Stimulated activated CD8-positive, alpha-beta memory T cell treated with anti-CD3 and anti-CD28 coated beads, Interleukin-4, amount 100 ng/mL, for 48 hours (primary cell): ENCODE measurements at regions not wholly inside any gene's neighbourhood (a gene's known extent, or its start where the extent isn't known, plus 50 kb on each side); places are given as distances from the start of the nearest gene placed in this dataset.

Source experiments
- DNase-seq: peaks from one replicate; pipeline ENCODE4 v3.0.0-alpha.2; 2020

DNA sequence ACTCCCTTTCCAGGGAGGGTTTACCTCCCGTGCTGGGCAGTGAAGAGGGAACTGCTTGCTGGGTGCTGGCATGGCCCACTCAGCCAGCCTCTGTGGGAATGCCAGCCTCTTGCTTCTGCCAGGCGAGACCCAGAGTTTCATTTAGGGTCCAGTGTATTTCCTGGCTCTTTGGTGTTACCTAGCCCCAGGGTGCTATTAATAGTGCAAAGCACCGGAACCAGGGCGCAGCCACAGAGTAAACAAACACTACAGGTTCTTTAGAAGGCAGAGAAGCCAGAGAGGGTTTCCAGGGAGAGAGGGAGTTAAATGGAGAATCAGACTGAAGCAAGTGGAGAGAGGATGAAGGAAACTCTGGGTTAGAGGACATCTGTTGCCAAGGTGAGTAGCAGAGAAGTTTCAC, 74.9 kb upstream of the SPATA13 start:
- DNase-seq, result no peak

DNA sequence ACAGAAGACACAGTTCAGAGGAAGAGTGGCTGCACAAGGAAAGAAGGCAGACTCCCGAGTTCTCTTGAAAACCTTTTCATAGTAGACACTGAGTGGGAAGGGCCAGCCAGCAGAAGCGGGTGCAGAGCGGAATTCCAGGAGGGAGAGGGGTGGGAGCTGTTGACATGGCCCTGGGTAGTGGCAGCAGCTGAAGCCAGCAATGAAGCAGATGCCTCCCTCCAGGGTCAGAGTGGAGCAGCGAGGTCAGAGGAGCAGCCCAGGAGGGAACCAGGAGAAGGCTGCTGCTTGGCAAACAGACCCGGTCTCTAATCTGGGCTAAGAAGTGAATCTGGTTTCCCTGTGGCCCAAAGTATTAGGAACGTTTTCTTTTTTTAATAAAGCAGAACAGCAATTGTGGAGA, 73.9 kb upstream of the SPATA13 start:
- DNase-seq, result no peak

DNA sequence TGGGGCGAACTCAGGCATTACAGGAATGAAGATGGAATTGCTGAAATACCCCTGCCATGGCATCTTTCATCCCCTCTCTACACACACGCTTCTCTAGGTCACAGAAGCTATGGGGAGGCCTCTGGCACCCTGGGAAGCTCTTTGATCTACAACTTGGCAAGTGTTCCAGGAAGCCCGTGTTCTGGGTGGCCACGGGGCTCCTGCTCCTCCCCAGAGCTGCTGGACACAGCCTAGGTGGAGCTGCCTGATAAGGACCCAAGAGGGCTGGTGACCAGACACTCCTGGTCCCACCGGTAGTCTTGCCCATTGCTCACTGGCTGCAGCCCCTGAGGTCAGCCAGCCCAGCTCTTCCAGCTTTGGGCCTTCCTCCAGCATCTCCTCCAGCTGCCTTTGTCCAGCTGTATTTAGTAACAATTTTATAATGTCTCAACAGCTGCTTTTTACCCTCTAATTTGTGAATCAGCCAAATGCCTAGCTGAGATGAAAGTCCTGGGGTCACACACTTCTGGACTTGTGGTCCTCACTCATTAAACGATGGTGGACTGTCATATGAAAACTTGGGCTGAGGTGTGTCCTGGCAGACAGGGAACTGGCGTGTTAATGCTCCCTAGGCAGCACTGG, 72.8 kb upstream of the SPATA13 start:
- DNase-seq, result no peak

DNA sequence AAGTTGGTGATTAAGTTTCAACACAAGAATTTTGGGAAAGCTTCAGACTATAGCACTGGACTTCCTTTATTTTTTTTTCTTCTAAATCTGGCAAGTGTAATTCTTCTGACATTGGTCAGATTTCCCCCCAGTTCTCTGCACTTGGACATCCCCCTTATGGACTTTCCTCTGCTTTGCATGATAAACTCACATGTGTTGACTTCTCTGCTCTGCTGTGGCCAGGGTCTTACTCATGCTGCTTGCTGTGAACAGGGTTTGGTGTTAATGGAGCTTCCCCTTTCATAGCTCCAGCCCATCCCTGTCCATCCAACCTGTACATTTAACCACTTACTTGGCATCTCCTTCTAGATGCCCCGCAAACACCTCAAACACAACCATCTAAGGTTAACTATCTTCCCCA, 70.5 kb upstream of the SPATA13 start:
- no peak for DNase-seq

DNA sequence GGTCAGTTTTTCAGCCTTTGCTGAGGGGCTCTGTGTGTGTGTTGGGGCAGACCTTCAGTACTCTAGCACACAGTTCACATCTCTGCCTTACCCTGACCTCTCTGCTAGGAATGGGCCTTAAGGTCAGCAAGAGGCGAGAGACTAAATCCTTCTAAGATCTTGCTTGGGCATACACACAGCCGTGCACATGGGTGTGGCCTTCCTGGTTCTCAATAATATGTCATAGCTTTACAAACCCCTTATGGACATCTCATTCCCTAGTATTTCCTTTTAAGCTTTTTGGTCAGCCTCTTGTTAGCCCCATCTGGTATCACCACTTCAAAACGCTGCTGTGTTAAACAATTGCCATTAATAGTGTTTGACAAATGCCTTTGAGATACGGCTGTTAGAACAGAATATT, 69.4 kb upstream of the SPATA13 start:
- DNase-seq, result no peak

DNA sequence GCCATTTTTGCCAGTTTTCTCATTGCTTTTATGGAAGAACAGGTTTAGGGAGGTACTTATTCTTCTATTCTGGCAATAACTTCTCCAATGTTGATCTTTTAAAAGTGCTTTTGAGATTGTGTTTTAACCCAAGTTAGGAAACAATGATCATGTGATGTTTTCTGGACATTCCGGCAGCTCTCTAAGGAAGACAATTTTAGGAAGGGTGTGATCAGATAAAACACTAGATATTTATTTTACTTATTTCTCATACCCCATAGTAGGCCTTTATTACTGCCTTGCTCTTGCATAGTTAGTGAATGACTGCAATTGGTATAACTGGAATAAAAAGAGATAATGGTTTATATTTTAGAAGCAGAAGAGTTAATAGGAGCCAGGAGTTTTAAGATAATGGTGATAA, 68.4 kb upstream of the SPATA13 start:
- DNase-seq, result no peak

DNA sequence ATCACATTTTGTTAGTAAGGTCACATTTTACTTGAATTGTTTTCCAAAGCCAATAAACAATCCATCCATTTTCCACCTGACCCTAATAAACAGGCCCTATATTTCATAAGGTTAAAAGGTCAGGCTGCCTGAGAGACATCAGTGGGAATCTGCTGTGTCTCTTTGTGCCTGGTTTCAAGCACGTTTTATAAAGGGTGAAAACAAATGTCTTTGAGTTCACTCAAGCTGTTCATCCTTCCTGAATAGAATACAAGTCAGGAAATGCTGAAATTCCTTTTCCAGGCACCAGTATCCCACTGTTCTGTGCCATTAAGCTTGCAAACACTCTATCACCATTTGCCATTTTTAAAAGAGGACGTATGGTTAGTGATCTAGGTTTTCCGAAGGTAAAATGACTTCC, 67.5 kb upstream of the SPATA13 start:
- no peak for DNase-seq

DNA sequence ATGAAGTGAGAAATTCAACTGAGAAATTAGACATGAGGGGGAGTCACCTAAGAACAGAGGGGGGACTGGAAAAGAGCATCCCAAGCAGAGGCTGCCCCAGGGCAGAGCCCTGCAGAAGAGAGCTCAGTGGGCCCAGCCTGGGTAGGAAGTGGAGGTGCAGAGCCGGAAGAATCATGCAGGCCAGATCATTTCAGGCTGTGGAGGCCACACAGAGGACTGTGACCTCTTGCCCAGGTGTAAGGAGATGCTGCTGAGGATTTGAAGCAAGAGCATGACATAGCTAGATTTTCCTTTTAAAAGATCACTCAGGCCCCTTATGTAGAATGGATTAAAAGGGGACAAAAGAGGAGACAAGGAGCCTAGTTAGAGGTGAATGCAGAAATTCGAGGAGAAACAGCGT, 63.9 kb upstream of the SPATA13 start:
- no peak for DNase-seq

DNA sequence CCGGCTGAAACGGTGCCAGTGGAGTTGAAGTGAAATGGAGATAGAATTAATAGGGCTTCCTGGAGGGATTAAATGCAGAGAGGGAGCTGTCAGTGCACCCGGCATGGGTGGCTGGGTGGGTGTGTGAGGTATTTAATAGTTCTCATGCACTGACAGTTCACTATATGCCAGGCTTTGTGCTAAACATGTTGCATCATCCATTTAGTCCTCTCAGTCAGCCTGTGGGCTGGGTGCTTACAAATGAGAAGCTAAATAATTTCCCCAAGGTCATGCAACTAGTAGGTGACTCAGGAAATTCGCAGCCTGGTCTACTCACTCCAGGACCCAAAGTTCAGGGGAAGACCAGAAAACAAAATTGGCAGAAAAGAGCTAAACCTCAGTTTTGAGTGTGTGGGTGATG, 63.5 kb upstream of the SPATA13 start:
- DNase-seq, result peak; percentile 68

DNA sequence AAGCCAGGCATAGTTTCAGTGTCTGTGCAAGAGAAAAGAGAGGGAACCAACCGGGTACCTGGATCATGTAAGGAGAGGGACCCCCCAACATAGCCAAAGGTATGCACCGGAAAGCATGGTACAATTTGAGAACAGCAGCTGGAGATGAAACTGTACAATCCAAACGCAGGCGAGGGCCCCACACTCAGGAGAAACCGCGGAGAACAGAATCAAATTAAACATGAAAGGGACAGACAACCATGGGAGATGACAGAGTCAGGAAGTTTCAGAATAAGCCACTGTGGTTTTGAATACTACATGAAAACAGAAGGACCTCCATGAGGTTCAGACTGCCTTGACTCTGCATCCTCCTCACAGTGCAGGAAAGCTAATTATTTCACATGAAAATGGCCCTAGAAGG, 62.9 kb upstream of the SPATA13 start:
- peak; percentile 49 for DNase-seq

DNA sequence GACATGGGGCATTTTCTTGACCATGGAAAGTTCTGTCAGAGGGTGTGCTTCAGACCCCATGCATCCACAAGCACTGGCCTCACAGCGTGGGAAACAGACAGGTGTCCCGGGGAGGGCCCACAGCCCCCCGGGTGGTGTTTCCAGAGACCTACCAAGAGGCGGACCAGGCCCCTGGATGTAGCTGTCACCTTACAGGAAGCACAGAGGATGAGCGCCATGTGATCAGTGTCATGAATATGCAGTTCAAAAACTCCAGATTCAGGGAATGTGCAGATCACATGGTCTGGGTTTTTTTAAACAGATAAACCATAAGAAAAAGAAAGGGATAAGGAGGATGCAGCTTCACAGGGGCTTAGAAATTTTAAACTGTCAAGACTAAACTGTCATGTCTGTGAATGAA, 61.0 kb upstream of the SPATA13 start:
- DNase-seq, result no peak

DNA sequence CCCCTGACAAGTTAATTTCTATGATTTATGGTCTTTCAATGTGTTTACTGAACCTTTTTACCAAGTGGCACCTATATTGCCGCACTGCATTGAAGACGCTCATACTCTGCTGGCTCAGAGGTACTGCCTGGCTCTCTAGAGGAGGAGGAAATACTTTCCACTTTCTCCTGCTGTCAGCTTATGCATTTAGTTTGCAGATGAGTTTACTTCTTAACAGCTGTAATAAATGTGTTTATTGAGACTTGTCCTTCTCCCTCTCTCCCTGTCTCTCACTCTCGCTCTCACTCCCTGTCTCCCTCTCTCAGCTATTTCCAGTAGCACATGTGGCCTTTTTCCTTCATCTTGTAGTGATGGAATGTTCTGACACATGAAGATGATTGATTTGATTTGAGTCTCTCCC, 60.3 kb upstream of the SPATA13 start:
- DNase-seq, result no peak

DNA sequence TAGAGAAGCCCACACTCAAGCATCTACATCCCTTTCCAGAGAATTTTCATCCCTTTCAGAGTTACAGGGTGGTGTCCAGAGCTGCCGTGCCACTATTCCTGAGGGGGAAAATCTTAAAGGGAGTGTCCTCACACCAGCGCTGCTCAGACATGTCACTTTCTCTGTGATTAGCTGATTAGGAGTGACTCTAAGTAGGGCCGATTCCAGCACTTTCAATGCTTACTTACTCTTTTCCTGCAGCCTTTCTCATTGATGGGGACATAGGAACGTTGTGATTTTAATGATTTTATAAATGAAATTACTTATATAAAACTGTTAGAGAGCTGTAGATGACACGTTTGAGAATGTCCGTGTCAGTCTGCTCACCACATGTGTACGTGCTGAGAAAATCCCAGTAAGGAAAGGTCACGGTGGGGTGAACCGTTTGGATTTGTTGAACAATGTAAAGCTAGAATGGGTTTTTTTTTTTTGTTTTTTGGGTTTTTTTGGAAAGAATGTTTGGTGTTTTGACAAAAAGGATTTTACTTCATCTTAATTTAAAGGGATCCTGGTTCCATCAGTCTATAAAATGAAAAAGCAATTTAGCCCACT, 56.6 kb upstream of the SPATA13 start:
- DNase-seq, result no peak

DNA sequence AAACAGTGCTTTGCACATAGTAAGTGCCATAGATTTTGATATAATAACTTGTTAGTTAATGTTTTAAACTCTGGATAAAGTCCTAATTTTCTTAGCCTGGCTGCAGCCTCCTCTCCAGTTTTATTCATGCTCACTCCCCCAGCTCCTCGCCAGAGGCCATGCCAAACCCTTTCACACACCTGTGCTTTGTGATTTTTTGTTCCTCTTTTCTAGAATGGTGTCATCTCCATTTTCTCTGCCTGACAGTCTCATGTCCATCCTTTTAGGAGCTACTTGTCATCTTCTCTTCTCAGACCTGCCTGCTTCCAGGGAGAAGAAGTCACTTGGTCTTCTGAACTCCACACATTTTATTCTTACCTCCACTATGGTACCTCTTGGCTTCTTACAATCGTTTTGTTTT, 55.8 kb upstream of the SPATA13 start:
- no peak for DNase-seq

DNA sequence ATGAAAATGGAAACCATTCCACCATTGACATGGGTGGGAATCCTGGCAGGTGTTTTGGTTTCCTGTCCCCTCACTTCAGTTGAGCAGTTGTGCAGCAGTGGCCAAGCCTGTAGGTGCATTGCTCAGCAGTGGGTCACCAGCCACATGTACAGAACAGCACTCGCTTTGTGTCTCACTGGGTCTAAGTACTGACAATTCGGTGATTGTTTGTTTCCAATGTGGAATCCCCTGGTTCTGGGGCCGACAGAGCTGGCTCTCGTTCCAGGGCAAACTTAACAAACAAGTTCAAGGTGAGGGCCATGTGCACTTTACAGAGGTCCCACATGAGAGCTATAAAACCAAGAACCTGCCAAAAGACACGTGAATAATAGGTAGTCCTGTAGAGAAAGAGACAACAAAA, 54.1 kb upstream of the SPATA13 start:
- no peak for DNase-seq

DNA sequence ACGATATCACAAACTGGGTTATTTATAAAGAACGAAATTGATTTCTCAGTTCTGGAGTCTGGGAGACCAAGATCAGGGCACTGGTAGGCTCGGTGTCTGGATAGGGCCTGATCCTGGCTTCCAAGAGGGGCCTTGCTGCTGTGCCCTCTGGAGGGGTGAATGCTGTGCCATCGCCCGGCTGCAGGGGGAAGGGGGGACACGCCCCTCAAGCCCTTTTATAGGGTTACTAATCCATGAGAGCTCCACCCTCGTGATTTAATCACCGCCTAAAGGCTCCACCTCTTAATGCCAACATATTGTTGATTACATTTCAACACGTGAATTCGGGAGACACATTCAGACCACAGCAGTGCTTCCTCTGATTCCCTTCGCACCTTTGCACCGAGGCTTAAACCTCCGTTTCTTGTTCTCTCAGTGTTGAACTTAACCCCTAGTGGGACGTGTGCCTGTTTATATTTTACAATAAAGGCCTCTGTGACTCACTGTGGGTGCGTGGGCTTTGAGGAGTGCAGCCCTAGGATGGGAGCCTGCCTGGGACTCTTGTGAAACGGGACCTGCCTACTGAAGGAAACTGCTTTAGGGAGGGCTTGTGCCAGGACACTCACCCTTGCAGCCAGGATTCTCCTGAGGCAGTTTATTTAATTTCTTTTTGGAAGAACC, 52.4 kb upstream of the SPATA13 start:
- DNase-seq, result no peak

DNA sequence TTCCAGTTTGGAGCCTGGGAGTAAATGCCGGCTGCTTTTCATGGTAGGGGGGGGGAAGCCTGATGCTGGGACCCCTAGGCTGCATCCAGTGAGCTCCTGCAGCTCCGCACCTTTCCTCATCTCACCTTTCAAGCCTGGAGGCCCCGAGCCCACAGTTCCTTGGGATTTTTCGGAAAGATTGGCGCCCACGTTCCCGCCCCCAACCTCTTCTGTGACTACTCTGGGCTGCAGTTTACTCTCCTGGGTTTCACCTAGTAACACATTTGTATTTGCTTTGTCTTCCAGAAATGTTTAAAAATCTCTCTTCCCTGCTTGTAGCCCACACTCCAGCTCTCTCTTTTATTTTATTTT, 51.9 kb upstream of the SPATA13 start:
- no peak for DNase-seq

DNA sequence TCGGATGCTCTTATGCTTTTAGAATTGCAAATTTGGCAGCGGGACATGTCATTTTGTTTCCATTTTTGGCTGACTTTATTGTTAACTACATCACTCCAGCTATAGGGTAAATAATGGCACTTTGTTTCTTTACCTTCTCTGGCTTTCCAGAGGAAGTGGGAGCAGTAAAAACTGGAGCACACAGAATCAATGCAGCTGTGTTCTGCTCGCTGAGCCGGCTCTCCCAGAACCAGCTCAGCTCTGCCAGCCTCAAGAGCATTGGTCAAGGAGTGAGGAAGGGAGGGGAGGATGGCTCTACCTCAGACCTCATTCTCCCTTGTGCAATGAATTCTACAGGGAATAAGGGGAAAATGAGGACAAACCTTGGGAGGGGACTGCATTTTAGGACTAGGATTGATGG, 50.5 kb upstream of the SPATA13 start:
- no peak for DNase-seq
